GM21447 (cell line): ENCODE measurements at regions not wholly inside any gene's neighbourhood (a gene's known extent, or its start where the extent isn't known, plus 50 kb on each side); places are given as distances from the start of the nearest gene placed in this dataset.

Source experiments
- ATAC-seq: cut with Tn5 transposase; IDR thresholded peaks from one replicate; pipeline ENCODE4 v1.9.1; 2021; ENCODE audit not compliant: unreplicated experiment

GRCh38 chr4:12231098-12231497 is 802.4 kb upstream of the HS3ST1 start:
- no peak for ATAC-seq

DNA sequence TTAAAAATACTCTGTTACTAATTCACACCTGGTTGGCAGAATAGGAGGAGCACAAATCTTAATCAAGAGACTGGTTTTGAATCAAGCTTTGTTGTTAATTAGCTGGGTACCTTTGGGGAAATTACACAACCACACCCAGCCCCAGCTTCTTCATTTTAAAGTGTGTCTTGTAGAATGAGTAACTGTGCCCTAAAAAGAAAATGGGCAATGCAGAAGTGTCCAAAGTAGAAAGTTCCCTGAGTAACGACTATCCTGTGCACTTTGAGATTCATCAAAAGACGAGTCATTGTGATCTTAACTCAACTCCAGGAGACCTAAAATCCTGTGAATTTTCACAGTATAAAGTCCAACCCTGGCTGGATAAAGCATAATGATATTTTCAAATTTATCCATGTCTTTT is 792.3 kb upstream of the HS3ST1 start:
- no peak for ATAC-seq

DNA sequence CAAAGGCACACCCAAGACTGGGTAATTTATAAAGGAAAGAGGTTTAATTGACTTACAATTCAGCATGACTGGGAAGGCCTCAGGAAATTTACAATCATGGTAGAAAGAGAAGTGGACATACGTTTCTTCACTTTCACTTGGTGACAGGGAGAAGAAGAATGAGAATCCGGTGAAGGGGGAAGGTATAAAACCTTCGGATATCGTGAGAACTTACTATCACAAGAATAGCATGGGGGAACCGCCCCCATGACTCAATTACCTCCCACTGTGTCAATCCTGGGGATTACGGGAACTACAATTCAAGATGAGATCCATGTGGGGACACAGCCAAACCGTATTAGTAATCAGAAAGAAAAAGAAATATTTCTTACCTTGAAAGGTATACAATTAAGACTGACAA is 782.9 kb upstream of the HS3ST1 start:
- no peak for ATAC-seq

- ATAC-seq: no peak
Observed at GRCh38 chr4:12207396-12207795, 778.7 kb upstream of the HS3ST1 start.

- no peak for ATAC-seq
Observed at GRCh38 chr4:12206091-12206490, 777.4 kb upstream of the HS3ST1 start.

DNA sequence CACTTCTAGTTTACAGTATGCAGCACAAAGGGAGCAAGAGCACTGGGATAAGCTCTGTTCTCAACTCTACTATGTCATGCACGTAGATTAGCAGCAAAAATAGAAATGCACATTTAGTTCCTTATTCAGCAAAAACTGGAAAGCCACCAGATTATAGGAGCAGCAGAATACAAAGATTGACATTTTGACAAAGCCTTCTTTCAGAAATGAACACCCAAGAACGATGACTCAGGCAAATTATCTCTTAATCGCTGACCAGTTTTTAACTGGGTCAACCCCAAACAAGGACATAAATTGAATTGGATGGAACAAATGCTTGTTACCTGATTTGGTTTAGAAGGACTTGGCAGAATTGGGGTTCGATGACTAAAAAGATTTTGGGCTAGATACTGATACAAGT is 775.3 kb upstream of the HS3ST1 start:
- no peak for ATAC-seq

- no peak for ATAC-seq
Observed at GRCh38 chr4:12200226-12200625, 771.5 kb upstream of the HS3ST1 start.

GRCh38 chr4:12186526-12186925 is 757.8 kb upstream of the HS3ST1 start:
- ATAC-seq: no peak

GRCh38 chr4:12178614-12179610 is 750.2 kb upstream of the HS3ST1 start:
- no peak for ATAC-seq

DNA sequence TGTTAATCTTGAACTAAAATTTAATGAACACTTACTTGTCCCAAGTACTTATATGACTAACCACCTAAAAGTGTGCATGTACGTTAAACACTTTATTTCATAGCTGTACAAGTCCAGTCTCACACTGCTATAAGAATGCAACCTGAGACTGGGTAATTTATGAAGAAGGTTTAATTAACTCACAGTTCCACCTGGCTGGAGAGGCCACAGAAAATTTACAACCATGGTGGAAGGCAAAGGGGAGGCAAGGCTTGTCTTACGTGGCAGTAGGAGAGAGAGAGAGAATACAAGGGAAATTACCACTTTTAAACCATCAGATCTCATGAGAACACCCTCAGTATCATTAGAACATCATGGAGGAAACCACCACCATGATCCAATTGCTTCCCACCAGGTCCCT is 748.7 kb upstream of the HS3ST1 start:
- no peak for ATAC-seq

DNA sequence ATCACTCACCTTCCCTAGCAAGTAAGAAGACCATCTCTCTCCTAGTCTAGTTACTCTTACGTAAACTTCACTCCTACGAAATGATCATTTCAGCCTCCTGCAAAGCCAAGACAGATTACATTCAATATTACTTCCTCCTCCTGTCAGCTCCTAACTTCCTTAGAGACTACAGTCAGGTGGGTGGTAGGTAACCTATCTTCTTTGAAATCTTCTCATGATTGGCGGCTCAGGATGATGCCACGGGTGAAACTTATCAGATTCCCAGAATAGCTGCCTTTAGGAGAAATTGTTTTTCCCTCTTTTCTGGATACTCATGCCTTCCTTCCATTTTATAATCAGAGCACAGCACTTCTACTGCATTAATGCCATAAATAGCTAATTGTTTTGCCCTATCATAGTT is 744.8 kb upstream of the HS3ST1 start:
- ATAC-seq: no peak

- ATAC-seq: no peak
Observed at GRCh38 chr4:12172198-12172973, 743.7 kb upstream of the HS3ST1 start.

- ATAC-seq: no peak
Observed at GRCh38 chr4:12170308-12170707, 741.6 kb upstream of the HS3ST1 start.

- no peak for ATAC-seq
Observed at GRCh38 chr4:12165616-12166015, 736.9 kb upstream of the HS3ST1 start.

DNA sequence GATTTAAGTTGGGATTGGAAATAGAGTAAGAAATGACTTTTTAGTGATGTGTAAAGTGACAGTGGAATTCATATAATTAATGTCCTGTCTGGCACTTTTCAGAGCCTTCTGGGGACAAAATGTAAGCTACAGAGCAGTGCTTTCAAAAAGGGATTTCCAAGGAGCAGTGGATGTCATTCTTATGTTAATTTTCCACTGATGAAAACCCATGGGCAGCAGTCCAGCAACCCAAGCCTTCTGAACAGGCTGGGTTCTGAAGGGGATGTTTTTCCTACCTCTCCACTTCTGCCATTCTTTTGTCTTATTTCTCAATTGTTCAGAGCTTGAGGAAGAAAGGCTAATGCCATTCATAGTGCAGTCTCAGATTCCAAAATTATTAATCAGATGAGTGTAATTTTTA is 717.6 kb upstream of the HS3ST1 start:
- no peak for ATAC-seq

GRCh38 chr4:12145768-12146167 is 717.1 kb upstream of the HS3ST1 start:
- no peak for ATAC-seq

DNA sequence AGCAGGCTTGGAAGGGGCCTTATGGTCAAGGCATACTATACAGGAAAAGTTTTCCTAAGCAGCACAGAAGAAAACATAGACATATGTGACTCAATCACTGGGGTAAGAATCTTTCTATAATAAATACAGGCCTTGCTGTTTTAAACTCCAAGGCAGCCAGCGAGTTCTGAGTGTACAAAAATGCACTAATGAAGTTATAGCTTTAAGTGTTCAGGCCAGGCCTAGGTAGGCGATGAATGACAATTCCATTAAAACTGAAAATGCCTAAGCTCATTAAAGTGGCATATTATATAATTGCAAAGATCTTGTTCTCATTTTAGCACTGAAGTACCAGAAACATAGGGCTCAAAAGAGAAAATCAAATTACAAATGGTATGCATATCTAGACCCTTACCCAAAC is 716.4 kb upstream of the HS3ST1 start:
- no peak for ATAC-seq

DNA sequence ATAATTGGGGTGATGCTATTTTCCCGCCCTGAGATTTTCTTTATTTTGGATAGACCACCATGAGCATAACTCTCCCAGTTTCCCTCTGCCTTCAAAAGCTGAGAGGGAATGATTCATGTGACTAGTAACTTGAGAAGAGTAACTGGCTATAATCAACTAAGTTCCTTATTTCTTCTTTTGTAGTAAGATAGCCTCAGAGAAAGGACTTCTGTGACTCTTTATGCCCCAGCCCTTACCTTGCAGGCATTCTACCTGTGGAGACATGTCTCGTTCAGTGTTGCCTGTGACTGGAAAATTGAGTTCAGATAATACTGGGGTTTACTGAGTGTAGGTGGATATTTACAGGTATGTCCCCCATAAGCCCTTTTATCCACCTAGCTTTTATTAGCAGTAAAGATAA is 715.4 kb upstream of the HS3ST1 start:
- ATAC-seq: no peak

GRCh38 chr4:12140864-12141263 is 712.2 kb upstream of the HS3ST1 start:
- ATAC-seq: no peak

DNA sequence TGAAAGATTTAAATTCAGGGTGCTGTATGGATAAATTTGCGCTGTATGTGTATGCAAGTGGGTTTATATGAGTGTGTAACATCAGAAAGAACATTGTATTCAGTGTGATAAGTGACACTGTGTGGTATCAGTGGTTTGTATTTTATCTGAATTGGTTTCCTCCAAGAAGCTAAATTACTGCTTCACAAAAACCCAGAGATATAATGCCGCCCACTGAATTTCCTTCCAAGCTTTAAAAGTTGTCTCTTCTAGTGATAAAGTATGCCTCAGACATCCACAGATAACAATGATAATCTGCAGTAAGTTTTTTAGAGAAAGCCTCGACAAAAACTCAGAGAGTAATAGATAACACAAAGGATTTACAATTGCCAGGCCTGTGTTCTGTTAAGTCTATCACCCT is 710.6 kb upstream of the HS3ST1 start:
- no peak for ATAC-seq

GRCh38 chr4:12138488-12138887 is 709.8 kb upstream of the HS3ST1 start:
- no peak for ATAC-seq

DNA sequence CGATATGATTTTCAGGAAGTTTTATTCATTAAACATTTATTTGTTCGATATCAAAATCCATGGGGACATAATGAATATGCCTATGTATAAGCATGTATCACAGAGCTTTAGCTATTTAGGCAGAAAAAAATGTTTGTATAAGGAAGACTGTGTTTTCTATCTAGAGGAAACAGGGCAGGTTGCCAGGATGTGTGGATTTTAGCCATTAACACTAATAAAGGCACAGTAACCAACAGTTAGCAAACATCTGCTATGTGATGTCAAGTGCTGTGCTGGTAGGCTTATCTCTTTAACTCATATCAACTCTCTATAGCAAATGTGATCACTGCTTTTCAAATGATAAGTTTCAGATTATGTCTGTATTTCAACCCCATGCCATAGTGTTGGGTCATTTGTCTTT is 708.9 kb upstream of the HS3ST1 start:
- ATAC-seq: no peak
